ENCODE measurements at regions not wholly inside any gene's neighbourhood (a gene's known extent, or its start where the extent isn't known, plus 50 kb on each side); places are given as distances from the start of the nearest gene placed in this dataset.
"Not testable (repeated sequence)": the region's sequence is repeated elsewhere in the genome, so short reads cannot be mapped to it uniquely, and the experiment has no call there.

DNA sequence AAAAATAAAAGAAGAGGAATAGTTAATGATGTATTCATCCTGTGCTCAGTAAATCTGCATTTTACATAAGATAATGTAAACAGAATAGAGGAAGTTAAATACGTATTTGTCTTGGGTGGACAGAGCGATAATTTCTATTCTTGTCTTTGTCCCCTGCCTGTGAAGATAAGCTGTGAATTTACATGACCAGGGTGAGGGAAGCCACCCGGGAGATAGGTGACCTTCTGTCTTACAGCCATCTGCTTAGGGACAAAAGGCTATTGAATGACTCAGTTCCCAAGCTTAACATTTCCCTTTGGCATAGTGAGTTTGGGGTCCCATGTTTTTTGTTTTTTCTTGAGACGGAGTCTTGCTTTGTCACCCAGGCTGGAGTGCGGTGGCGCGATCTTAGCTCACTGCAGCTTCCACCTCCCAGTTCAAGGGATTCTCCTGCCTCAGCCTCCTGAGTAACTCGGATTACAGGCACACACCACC, 88.7 kb upstream of the KCTD7 start:
- no peak for DNase-seq (ENCODE audit: low read depth)

- no peak for DNase-seq (ENCODE audit: low read depth)
Observed at GRCh38 chr7:66542049-66542448, 86.6 kb upstream of the KCTD7 start.

DNA sequence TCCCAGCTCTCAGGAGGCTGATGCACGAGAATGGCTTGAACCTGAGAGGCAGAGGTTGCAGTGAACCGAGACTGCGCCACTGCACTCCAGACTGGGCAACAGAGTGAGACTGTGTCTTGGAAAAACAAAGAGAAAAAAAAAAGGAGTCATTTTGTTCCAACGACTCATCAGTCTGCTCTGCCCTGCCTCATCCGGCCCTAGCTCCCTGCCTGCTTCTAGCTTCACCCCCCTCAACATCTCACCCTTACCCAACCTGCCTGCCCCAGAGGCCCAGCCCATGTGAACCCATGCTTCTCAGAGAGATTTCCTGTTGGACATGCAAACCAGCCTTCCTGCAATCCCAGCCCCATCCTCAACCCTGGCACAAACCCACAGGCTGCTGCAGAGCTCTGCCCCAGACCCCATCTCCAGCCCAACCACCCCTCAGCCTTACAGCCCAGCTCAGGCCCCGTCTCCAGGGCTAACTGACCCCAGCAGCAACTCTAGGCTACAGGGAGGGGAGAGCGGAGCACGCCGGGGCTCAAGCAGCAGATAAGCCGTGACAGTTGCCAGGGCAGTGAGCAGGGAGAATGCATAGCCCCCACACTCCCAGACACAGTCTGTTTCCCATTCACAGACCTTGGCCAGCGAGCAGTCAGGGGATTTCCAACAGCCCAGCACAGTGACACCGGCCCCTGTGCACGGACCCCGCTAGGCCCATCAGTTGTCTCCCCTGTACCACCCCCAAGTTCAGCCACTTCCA, 86.0 kb upstream of the KCTD7 start:
- peak; percentile 25 for DNase-seq (ENCODE audit: low read depth)

DNA sequence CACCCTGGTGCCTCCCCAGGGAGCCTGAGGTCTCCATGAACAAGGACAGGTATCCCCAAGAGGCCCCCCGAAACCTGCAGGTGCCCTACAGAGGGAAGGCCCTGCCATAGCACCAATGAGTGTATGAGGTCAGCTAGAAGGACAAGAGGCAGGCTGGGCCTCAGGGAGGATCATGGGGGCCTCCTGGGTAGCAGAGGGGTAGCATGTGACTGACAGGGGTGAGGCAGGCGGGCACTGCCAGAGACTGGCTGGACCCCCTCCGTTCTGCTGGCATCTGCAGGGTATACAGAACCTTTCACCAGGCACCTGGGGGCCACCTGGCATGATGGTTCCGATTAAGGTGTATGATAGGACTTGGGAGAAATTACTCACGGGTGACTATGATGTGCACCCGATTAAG, 79.2 kb upstream of the KCTD7 start:
- DNase-seq (ENCODE audit: low read depth) = no peak

DNA sequence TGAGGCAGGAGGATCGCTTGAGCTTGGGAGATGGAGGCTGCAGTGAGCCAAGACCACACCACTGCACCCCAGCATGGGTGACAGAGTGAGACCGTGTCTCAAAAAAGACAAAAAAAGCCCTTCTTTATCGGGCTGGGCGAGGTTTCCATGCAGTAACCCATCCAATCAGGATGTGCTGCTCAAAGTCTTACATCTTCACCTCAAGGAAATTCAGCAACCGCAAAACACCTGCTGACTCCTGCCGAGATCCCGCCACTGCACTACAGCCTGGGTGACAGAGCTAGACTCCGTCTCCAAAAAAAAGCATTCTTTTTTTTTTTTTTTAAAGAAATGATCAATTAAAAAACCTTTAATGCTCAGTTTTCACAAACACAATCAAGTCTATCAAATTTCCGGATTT, 75.7 kb upstream of the KCTD7 start:
- DNase-seq (ENCODE audit: low read depth) = no peak

GRCh38 chr7:66553675-66554074, 75.0 kb upstream of the KCTD7 start:
- DNase-seq (ENCODE audit: low read depth) = not testable (repeated sequence)

GRCh38 chr7:66554291-66554690, 74.4 kb upstream of the KCTD7 start:
- not testable (repeated sequence) for DNase-seq (ENCODE audit: low read depth)

DNA sequence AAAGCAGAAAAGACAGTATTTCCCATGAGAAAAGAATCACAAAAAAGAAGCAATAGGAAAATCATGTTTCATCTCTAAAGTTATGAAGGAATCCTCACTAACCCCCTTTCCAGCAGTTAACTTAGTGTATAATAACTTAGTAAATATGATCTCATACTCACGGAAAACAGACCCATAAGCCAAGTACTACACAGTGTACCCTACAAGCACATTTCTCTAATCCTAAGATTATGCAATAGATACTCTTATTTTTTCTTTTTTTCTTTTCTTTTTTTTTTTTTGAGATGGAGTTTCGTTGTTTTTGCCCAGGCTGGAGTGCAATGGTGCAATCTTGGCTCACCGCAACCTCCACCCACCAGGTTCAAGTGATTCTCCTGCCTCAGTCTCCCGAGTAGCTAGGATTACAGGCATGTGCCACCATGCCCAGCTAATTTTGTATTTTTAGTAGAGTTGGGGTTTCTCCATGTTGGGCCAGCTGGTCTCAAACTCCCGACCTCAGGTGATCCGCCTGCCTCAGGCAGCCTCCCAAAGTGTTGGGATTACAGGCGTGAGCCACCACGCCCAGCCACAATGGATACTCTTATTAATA, 73.7 kb upstream of the KCTD7 start:
- not testable (repeated sequence) for DNase-seq (ENCODE audit: low read depth)

DNA sequence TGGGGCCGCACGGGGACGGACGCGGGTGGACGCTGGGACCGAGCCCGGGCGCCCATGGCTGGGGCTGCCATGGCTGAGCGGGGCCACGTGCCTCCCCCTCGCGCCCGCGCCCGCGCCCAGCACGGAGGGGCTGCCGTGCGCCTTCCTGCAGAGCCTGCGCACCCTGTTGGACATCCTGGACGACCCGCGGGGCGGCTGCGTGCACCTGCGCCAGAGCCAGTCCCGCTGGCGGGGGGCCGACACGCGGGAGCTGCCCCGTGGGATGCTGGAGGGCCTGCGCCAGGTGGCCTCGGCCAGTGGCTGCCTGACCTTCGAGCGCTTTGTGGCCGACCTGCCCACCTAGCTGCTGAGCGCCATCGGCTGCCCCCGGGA, 72.5 kb upstream of the KCTD7 start:
- no peak for DNase-seq (ENCODE audit: low read depth)

DNA sequence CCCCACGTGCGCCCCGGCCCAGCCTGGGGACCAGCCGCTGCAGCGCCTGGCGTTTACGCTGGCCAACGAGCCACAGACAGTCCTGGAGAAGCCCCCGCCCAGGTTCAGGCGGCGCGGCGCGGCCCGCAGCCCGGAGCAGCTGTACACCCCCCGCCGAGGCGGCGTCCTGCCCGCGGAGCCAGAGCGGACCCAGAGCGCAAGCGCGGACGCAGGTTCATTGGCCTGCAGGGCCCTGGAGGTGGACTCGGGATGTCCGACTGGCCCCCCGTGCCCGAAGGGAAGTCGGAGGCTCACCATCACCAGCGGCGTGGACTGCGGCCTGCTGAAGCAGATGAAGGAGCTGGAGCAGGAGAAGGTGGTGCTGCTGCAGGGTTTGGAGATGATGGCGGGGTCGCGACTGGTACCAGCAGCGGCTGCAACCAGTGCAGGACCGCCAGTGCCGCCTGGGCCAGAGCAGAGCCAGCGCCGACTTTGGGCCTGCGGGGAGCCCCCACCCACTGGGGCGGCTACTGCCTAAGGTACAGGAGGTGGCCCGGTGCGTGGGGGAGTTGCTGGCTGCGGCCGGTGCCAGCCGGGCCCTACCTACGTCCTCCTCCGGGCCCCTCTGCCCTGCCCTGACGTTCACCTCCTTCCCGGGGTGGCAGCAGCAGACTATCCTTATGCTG, 72.0 kb upstream of the KCTD7 start:
- no peak for DNase-seq (ENCODE audit: low read depth)

GRCh38 chr7:66557214-66558200, 71.2 kb upstream of the KCTD7 start:
- DNase-seq (ENCODE audit: low read depth) = peak; percentile 34

DNA sequence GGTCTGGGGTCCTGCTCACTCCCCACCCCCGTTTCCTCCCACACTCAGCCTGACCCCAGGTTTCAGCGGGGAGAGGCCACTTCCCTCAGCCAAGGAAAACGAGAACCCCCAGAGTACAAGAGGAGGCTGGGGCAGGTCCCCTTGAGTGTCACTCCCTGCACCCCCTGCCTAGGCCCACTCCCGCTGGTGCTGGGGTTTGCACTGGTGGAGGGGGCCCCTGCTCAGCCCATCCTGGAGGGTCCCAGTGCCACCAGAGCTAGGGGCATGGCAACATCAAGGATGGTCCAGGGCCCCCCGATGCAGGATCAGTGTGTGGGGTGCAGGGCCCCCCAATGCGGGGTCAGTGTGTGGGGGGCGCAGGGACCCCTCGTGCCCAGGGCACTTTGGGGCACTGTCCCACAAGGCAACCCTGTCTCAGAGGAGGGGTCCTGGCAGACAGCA, 70.5 kb upstream of the KCTD7 start:
- no peak for DNase-seq (ENCODE audit: low read depth)

DNA sequence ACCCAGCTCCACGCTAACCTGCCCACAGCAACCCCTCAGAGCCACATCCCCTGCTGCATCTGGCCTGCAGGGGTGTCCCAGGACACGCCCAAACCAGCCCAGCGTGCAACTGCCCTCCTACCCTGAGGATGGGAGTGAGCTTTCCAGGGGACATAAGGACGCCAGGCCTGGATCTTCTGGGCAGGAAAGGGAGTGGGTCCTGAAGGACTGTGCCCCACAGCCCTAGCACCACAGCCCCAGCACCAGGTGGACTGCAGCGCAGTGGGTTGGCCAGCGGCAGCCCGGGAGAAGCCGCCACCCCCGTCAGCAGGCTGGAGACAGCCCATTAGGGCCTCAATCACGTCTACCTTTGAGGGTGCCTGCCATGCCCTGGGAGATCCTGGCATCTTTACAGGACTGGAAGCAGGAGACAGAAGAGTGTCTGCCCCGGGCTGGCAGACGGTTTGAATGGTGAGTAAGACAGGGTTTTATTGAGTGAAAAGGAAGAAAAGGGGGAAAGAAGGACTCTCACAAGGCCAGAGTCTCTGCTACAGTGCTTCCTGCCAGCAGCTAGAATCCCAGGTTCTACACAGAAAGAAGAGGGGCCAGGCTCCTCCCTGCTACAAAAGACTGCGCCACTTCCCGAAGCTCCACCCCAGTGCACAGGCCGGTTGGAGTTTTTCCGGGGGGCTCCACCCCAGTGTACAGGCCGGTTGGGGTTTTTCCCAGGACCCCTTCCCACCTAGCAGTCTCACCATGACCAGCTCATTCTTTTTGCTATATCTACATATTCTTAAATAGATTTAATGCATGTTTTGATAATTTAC, 69.8 kb upstream of the KCTD7 start:
- DNase-seq (ENCODE audit: low read depth) = peak; percentile 18

DNA sequence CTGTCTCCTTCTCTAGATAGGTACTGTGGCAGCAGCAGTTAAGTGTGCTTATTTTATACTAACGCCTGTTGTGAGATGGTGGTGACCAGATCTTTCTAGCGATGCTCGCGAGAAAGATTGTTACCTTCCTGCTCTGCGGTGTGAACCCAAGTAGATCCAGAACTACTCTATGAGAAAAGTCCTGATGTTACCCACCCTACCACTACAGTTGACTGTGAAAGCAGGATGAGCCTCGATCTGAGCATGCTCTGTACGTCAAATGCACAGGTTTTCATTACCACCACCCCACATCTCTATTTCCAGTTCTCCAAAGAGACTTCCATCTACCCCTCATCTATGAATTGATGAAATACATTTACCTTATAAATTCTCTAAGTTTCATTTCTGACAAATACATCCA, 64.6 kb upstream of the KCTD7 start:
- no peak for DNase-seq (ENCODE audit: low read depth)

DNA sequence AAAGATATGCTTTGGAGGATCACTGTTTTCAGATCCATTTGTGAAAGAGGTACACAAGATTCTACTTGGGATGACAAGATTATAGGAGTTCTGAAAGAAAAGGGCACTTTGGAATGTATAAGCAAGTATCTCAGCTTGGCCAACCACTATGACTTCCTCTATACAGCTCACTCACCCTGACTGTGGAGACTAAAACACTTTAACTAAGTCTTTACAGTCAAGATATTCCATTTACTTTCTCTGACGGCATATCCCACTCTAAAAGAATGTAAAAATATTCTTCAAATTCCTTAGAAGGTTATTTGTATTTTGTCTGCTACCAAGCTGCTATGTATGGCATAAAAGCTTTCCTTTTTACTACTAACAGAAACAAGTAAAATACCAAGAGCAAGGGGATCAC, 58.5 kb upstream of the KCTD7 start:
- DNase-seq (ENCODE audit: low read depth) = not testable (repeated sequence)

DNA sequence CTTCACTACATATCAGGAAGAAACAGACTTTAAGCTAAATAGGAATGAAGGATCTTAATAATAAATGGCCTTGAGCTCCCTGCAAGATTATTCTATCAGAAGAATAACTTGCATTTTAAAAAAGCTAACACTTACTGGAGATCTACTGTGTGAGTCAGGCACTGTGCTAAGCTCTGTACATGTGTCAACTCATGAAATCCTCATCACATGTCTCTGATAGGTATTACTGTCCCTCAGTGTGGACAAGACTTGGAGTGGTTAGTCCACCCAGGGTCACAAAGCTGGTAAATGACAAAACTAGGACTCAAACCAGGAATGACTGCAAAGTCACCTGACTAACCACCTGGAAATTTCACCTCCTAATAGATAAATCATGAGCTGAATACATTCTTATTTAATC, 57.1 kb upstream of the KCTD7 start:
- no peak for DNase-seq (ENCODE audit: low read depth)

GRCh38 chr7:66573782-66574495, 54.7 kb upstream of the KCTD7 start:
- DNase-seq (ENCODE audit: low read depth) = not testable (repeated sequence)

DNA sequence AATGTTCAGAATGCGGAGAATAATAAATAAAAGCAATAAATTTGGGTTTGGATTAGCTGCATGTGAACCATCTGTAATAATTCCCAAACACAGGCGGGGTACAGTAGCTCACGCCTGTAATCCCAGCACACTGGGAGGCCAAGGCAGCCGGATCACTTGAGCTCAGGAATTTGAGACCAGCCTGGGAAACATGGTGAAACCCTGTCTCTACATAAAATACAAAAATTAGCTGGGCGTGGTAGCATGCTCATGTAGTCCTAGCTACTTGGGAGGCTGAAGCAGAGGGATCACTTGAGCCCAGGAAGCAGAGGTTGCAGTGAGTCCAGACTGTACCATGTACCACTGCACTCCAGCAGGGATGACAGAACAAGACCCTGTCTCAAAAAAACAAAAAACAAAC, 53.9 kb upstream of the KCTD7 start:
- DNase-seq (ENCODE audit: low read depth) = not testable (repeated sequence)

GRCh38 chr7:66575398-66575797, 53.3 kb upstream of the KCTD7 start:
- no peak for DNase-seq (ENCODE audit: low read depth)

- no peak for DNase-seq (ENCODE audit: low read depth)
Observed at GRCh38 chr7:66576646-66577045, 52.0 kb upstream of the KCTD7 start.

Measured in RPMI7951 (cell line).